Smooth muscle cell (in vitro differentiated cells): ENCODE measurements at regions not wholly inside any gene's neighbourhood (a gene's known extent, or its start where the extent isn't known, plus 50 kb on each side); places are given as distances from the start of the nearest gene placed in this dataset.

Experiments used
- DNase-seq: peaks from one replicate; lab custom pipeline; 2025; ENCODE audit not compliant: unreplicated experiment; lab: John Stamatoyannopoulos, UW
- H2AFZ ChIP-seq: fragments of 200-600 bp; sonication (generic); 2 replicates; pipeline ENCODE4 v1.6.0; 2016; ENCODE audit warnings: antibody characterized with exemption, low read depth, mild to moderate bottlenecking
- H3F3A ChIP-seq: fragments of 200-600 bp; sonication (generic); 2 replicates; pipeline ENCODE4 v1.6.0; 2017; ENCODE audit warnings: antibody characterized with exemption, low read depth
- H3K27ac ChIP-seq: fragments of 200-600 bp; sonication (generic); 2 replicates; pipeline ENCODE4 v1.5.1; 2016; ENCODE audit warnings: low read depth, mild to moderate bottlenecking
- H3K27me3 ChIP-seq: fragments of 200-600 bp; sonication (generic); 2 replicates; pipeline ENCODE4 v1.6.1; 2016; ENCODE audit warnings: low read depth, mild to moderate bottlenecking
- H3K36me3 ChIP-seq: fragments of 200-600 bp; sonication (generic); 2 replicates; pipeline ENCODE4 v1.5.1; 2016; ENCODE audit warnings: low read depth
- H3K4me1 ChIP-seq: fragments of 200-600 bp; sonication (generic); 2 replicates; pipeline ENCODE4 v1.5.1; 2016; ENCODE audit warnings: low read depth
- H3K4me2 ChIP-seq: fragments of 200-600 bp; sonication (generic); 2 replicates; pipeline ENCODE4 v1.6.0; 2016; ENCODE audit warnings: mild to moderate bottlenecking
- H3K4me3 ChIP-seq: fragments of 200-600 bp; sonication (generic); 2 replicates; pipeline ENCODE4 v1.5.1; 2016; ENCODE audit warnings: mild to moderate bottlenecking
- H3K79me2 ChIP-seq: fragments of 200-600 bp; sonication (generic); 2 replicates; pipeline ENCODE4 v1.6.0; 2016; ENCODE audit warnings: low read depth, mild to moderate bottlenecking
- H3K9ac ChIP-seq: fragments of 200-600 bp; sonication (generic); 2 replicates; pipeline ENCODE4 v1.6.0; 2016; ENCODE audit warnings: low read depth
- H3K9me3 ChIP-seq: fragments of 200-600 bp; sonication (generic); replicated peaks from 2 replicates; pipeline ENCODE4 v1.5.1; 2016; ENCODE audit warnings: low read depth
- H4K20me1 ChIP-seq: fragments of 200-600 bp; sonication (generic); 2 replicates; pipeline ENCODE4 v1.6.0; 2016; ENCODE audit warnings: low read depth
- WGBS: methylation state at CpG from one replicate; pipeline ENCODE4 v1.1.7; 2016; ENCODE audit warnings: low lambda C conversion rate; 5-methylcytosine and 5-hydroxymethylcytosine counted together
- TF ChIP-seq, protein P1 (sequence below): fragments of 200-600 bp; sonication (generic); IDR thresholded peaks from 2 replicates; pipeline ENCODE4 v1.5.1; 2017; ENCODE audit warnings: borderline replicate concordance, mild to moderate bottlenecking, antibody characterized with exemption; ENCODE audit not compliant: insufficient read depth, poor library complexity, severe bottlenecking

DNA sequence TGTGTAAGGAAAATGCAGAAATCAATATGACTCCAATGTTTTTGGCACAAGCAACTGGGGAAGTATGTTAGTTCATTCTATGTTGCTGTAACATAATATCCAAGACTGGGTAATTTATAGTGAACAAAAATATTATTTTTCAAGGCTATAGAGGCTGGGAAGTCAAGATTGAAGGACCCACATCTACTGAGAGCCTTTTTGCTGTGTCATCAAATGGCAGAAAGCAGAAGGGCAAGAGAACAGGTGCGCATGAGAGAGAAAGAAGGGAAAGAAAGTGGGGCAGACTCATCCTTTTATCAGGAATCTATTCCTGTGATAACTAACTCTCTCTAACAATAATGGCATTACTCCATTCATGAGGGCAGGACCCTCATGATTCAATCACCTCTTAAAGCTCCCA lies 237.2 kb downstream of the FAT4 start:
- Histone ChIP-seq H4K20me1 (no peaks in the 10 kb centered on the region), H3K9ac (no peak overlapping the region), H3K4me2 (no peak overlapping the region), H3F3A (no peaks in the 10 kb centered on the region), H3K36me3 (no peaks in the 10 kb centered on the region), H3K27me3 (no peaks in the 10 kb centered on the region), H3K4me3 (no peak overlapping the region), H3K79me2 (no peaks in the 10 kb centered on the region), H2AFZ (no peak overlapping the region), H3K9me3 (no peaks in the 10 kb centered on the region), H3K27ac (no peak overlapping the region), H3K4me1 (no peaks in the 10 kb centered on the region)
- no peak for DNase-seq
- 92% methylated on average over 1 of the region's 1 CpG for WGBS
- TF ChIP-seq, protein P1, sequence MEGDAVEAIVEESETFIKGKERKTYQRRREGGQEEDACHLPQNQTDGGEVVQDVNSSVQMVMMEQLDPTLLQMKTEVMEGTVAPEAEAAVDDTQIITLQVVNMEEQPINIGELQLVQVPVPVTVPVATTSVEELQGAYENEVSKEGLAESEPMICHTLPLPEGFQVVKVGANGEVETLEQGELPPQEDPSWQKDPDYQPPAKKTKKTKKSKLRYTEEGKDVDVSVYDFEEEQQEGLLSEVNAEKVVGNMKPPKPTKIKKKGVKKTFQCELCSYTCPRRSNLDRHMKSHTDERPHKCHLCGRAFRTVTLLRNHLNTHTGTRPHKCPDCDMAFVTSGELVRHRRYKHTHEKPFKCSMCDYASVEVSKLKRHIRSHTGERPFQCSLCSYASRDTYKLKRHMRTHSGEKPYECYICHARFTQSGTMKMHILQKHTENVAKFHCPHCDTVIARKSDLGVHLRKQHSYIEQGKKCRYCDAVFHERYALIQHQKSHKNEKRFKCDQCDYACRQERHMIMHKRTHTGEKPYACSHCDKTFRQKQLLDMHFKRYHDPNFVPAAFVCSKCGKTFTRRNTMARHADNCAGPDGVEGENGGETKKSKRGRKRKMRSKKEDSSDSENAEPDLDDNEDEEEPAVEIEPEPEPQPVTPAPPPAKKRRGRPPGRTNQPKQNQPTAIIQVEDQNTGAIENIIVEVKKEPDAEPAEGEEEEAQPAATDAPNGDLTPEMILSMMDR = no peak

DNA sequence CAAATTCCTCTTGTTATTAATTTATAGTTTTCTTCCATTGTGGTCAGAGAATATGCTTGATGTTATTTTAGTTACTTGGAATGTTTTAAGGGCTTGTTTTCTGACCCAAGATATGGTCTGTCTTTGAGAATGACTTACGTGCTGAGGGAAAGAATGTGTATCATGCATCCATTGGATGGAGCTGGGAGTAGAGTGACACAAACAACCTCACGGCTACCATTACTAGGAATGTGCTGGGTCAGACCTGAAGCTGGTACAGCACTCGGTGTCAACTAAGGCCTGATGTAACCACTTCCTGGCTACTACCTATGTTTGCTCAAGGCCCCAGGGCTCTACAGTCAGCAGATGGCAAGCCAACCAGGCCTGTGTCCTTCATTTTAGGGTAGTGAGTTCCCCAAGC lies 257.8 kb downstream of the FAT4 start:
- no peak overlapping the region for H3K9ac ChIP-seq
- H3K36me3 ChIP-seq = no peaks in the 10 kb centered on the region
- no peaks in the 10 kb centered on the region for H3K27me3 ChIP-seq
- WGBS = 92% methylated on average over 3 of the region's 3 CpGs
- no peak overlapping the region for H3K27ac ChIP-seq
- H3K9me3 ChIP-seq = no peaks in the 10 kb centered on the region
- no peaks in the 10 kb centered on the region for H3F3A ChIP-seq
- DNase-seq = no peak
- H3K4me2 ChIP-seq = no peak overlapping the region
- no peaks in the 10 kb centered on the region for H4K20me1 ChIP-seq
- no peaks in the 10 kb centered on the region for H3K4me1 ChIP-seq
- TF ChIP-seq, protein P1 = no peak
- H2AFZ ChIP-seq = no peak overlapping the region
- H3K79me2 ChIP-seq = no peaks in the 10 kb centered on the region
- H3K4me3 ChIP-seq = no peak overlapping the region

DNA sequence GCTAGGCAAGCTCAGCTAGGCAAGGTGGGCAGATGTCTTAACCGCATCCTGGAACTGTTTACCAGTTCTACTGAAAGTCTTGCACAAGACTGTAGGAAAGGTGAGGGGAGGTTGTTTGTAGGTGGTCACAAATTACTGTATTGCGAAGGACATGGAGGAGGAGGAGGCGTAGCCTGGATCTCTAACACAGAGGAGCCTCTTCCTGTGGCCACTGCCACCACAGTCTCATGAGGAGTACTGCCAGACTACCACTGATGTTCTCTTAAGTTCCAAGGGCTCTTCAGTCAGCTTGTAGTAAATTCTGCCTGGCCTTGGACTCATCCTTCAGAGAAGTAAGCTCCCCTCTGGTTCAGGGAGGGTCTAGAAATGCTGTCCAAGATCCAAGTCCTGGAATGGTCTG lies 258.6 kb downstream of the FAT4 start:
- Histone ChIP-seq H3K79me2 (no peaks in the 10 kb centered on the region), H2AFZ (no peak overlapping the region), H3K36me3 (no peaks in the 10 kb centered on the region), H4K20me1 (no peaks in the 10 kb centered on the region), H3K4me1 (no peaks in the 10 kb centered on the region), H3K27ac (no peak overlapping the region), H3K4me2 (no peak overlapping the region), H3K9me3 (no peaks in the 10 kb centered on the region), H3K9ac (no peak overlapping the region), H3K27me3 (no peaks in the 10 kb centered on the region), H3F3A (no peaks in the 10 kb centered on the region), H3K4me3 (no peak overlapping the region)
- no peak for DNase-seq
- WGBS = 97% methylated on average over 3 of the region's 3 CpGs
- TF ChIP-seq, protein P1 = no peak

DNA sequence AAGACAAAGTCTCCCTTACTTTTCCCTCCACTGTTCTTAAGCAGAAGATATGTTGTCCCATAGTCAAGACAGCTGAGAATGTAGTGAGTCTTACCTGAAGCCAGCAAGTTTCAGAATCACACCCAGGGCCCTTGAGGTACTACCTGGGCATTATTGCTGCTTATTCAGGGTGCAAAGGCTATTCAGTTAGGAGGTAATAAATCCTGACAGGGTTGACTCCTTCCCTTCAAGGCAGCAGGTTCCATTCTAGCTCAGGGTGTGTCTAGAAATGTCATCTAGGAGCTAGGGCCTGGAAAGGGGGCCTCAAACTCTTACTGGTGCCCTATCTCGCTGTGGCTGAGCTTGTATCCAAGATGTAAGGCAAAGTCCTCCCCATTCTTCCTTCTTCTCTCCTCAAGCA lies 259.0 kb downstream of the FAT4 start:
- H3K4me3 ChIP-seq = no peak overlapping the region
- no peaks in the 10 kb centered on the region for H3K9me3 ChIP-seq
- H3K27ac ChIP-seq = no peak overlapping the region
- H4K20me1 ChIP-seq = no peaks in the 10 kb centered on the region
- H3K4me1 ChIP-seq = no peaks in the 10 kb centered on the region
- no peak overlapping the region for H3K4me2 ChIP-seq
- H2AFZ ChIP-seq = no peak overlapping the region
- no peak for DNase-seq
- TF ChIP-seq, protein P1 = no peak
- H3F3A ChIP-seq = no peaks in the 10 kb centered on the region
- H3K36me3 ChIP-seq = no peaks in the 10 kb centered on the region
- H3K79me2 ChIP-seq = no peaks in the 10 kb centered on the region
- H3K27me3 ChIP-seq = no peaks in the 10 kb centered on the region
- 55% methylated on average over 1 of the region's 1 CpG for WGBS
- H3K9ac ChIP-seq = no peak overlapping the region
